Endodermal cell (in vitro differentiated cells): ENCODE measurements at regions not wholly inside any gene's neighbourhood (a gene's known extent, or its start where the extent isn't known, plus 50 kb on each side); places are given as distances from the start of the nearest gene placed in this dataset.

Source experiments
- DNase-seq: peaks from one replicate; pipeline ENCODE4 v3.0.0-alpha.2; 2017
- H3K27ac ChIP-seq: 2 replicates; pipeline ENCODE4 v1.5.1; 2013; ENCODE audit warnings: mild to moderate bottlenecking, low read depth, low read length, moderate library complexity
- H3K27me3 ChIP-seq: 2 replicates; pipeline ENCODE4 v1.6.1; 2013; ENCODE audit warnings: mild to moderate bottlenecking, low read length, moderate library complexity; ENCODE audit not compliant: insufficient read depth, control insufficient read depth, poor library complexity, severe bottlenecking
- H3K36me3 ChIP-seq: 2 replicates; pipeline ENCODE4 v1.7.0; 2013; ENCODE audit warnings: mild to moderate bottlenecking, low read length, moderate library complexity; ENCODE audit not compliant: control insufficient read depth, insufficient read depth
- H3K4me1 ChIP-seq: one replicate; pipeline ENCODE4 v1.7.0; 2013; ENCODE audit warnings: low read length; ENCODE audit not compliant: control insufficient read depth, insufficient read depth
- H3K4me3 ChIP-seq: 2 replicates; pipeline ENCODE4 v1.5.1; 2013; ENCODE audit warnings: mild to moderate bottlenecking, low read length, moderate library complexity
- H3K9ac ChIP-seq: 2 replicates; pipeline ENCODE4 v1.6.1; 2013; ENCODE audit warnings: mild to moderate bottlenecking, low read length, moderate library complexity; ENCODE audit not compliant: poor library complexity, severe bottlenecking; ENCODE audit errors: extremely low read depth
- H3K9me3 ChIP-seq: 2 replicates; pipeline ENCODE4 v1.6.1; 2013; ENCODE audit warnings: mild to moderate bottlenecking, low read length, moderate library complexity; ENCODE audit not compliant: control insufficient read depth
- H3K27ac Mint-ChIP-seq: 2 replicates; pipeline ENCODE4 v1.8.0; 2020; ENCODE audit warnings: mixed read lengths
- H3K27me3 Mint-ChIP-seq: 2 replicates; pipeline ENCODE4 v1.8.0; 2021; ENCODE audit warnings: mild to moderate bottlenecking, mixed read lengths; ENCODE audit not compliant: insufficient read depth
- H3K36me3 Mint-ChIP-seq: 2 replicates; pipeline ENCODE4 v1.8.0; 2020; ENCODE audit warnings: low read depth, mixed read lengths
- H3K4me1 Mint-ChIP-seq: 2 replicates; pipeline ENCODE4 v1.8.0; 2020; ENCODE audit warnings: mixed read lengths
- H3K4me3 Mint-ChIP-seq: 2 replicates; pipeline ENCODE4 v1.8.0; 2020; ENCODE audit warnings: mild to moderate bottlenecking, moderate library complexity, mixed read lengths
- H3K9me3 Mint-ChIP-seq: 2 replicates; pipeline ENCODE4 v1.8.0; 2020; ENCODE audit warnings: mild to moderate bottlenecking, mixed read lengths
- WGBS, 2 experiments: methylation state at CpG; one replicate each; pipeline versions ENCODE4 v1.1.5 to v1.1.7; 2013; ENCODE audit warnings: missing lambda C conversion rate in 2 of 2, mixed read lengths in 1 of 2; ENCODE audit not compliant: insufficient coverage in 1 of 2, insufficient read length in 1 of 2; 5-methylcytosine and 5-hydroxymethylcytosine counted together
- TF ChIP-seq, protein P1 (sequence below): fragments of 200-600 bp; sonication (generic); conservative IDR thresholded peaks from 2 replicates; pipeline ENCODE4 v1.5.0; 2021; ENCODE audit warnings: antibody characterized with exemption, mild to moderate bottlenecking

DNA sequence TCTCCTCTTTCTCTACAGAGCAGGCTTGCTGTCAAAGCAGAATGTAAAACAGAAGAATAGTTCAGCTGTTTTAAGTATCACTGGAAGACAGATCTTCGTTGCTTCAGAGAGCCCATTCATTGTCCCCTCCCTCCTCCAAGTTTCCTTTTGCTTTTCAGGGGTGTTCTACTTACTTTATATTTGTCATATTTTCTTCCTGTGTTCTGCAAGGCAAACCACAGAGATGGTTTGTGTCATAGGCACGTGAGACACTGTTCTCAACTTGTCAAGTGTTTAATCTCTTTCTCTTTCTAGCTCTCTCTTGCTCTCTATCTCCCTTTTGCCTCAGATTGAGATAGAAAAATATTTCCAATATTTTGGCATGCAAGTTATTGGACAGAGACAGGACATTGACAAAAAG lies 228.9 kb upstream of the DEFB112 start:
- no peaks in the 10 kb centered on the region for H3K9me3 Mint-ChIP-seq
- peaks cover 16% of the 10 kb centered on the region for H3K4me1 Mint-ChIP-seq
- H3K27ac Mint-ChIP-seq, result no peak overlapping the region
- Histone ChIP-seq H3K27me3 (no peaks in the 10 kb centered on the region), H3K4me1 (no peaks in the 10 kb centered on the region), H3K9me3 (no peaks in the 10 kb centered on the region), H3K9ac (no peak overlapping the region), H3K27ac (no peak overlapping the region), H3K36me3 (no peaks in the 10 kb centered on the region), H3K4me3 (no peak overlapping the region)
- no peaks in the 10 kb centered on the region for H3K36me3 Mint-ChIP-seq
- no peak for DNase-seq
- 57 to 65% methylated on average over 2 of the region's 2 CpGs for WGBS, 2 experiments
- TF ChIP-seq, protein P1, sequence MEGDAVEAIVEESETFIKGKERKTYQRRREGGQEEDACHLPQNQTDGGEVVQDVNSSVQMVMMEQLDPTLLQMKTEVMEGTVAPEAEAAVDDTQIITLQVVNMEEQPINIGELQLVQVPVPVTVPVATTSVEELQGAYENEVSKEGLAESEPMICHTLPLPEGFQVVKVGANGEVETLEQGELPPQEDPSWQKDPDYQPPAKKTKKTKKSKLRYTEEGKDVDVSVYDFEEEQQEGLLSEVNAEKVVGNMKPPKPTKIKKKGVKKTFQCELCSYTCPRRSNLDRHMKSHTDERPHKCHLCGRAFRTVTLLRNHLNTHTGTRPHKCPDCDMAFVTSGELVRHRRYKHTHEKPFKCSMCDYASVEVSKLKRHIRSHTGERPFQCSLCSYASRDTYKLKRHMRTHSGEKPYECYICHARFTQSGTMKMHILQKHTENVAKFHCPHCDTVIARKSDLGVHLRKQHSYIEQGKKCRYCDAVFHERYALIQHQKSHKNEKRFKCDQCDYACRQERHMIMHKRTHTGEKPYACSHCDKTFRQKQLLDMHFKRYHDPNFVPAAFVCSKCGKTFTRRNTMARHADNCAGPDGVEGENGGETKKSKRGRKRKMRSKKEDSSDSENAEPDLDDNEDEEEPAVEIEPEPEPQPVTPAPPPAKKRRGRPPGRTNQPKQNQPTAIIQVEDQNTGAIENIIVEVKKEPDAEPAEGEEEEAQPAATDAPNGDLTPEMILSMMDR, result no peak
- no peaks in the 10 kb centered on the region for H3K27me3 Mint-ChIP-seq
- no peak overlapping the region for H3K4me3 Mint-ChIP-seq

DNA sequence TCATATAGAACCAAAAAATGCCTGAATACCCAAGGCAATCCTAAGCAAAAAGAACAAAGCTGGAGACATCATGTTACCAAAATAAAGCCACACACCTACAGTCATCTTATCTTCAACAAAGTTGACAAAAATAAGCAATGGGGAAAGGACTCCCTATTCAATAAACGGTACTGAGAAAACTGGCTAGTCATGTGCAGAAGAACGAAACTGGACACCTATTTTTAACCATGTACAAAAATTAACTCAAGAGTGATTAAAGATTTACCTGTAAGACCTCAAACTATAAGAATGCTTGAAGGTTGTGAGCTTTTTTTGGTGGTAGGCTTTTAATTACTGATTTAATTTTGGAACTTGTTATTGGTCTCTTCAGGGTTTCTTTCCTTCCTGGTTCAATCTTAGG lies 236.0 kb upstream of the DEFB112 start:
- no peak overlapping the region for H3K4me3 ChIP-seq
- no peak overlapping the region for H3K9ac ChIP-seq
- no peak for DNase-seq
- no peaks in the 10 kb centered on the region for H3K36me3 ChIP-seq
- Mint-ChIP-seq H3K36me3 (no peaks in the 10 kb centered on the region), H3K27me3 (no peaks in the 10 kb centered on the region), H3K9me3 (no peaks in the 10 kb centered on the region), H3K4me3 (no peak overlapping the region), H3K27ac (no peak overlapping the region), H3K4me1 (peaks cover 18% of the 10 kb centered on the region)
- TF ChIP-seq, protein P1, result no peak
- H3K27ac ChIP-seq, result no peak overlapping the region
- 84 to 90% methylated on average over 2 of the region's 2 CpGs for WGBS, 2 experiments
- H3K27me3 ChIP-seq, result no peaks in the 10 kb centered on the region
- no peaks in the 10 kb centered on the region for H3K9me3 ChIP-seq
- no peaks in the 10 kb centered on the region for H3K4me1 ChIP-seq

DNA sequence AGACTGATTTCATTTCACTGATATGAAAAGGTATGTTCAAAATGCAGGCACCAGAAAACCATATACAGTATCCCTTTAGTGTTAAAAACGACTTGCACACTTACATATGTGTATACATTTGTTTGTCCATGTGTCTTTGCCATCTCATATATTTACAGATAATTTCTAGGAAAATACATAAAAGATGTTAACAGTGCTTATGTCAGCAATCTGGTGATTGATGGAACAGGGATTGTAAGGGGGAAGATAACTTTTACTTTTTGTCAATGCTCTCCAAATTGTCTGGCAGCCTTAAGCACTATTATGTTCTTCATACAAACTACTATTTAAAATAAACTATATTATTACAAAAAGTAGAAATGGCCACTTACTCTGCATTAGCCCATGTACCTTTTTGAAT lies 238.5 kb upstream of the DEFB112 start:
- Histone ChIP-seq H3K27me3 (no peaks in the 10 kb centered on the region), H3K36me3 (no peaks in the 10 kb centered on the region), H3K27ac (no peak overlapping the region), H3K9ac (no peak overlapping the region), H3K9me3 (no peaks in the 10 kb centered on the region), H3K4me3 (no peak overlapping the region), H3K4me1 (no peaks in the 10 kb centered on the region)
- no CpG with 5 or more reads among the region's 1 CpG for WGBS, 2 experiments
- Mint-ChIP-seq H3K9me3 (no peaks in the 10 kb centered on the region), H3K27me3 (no peaks in the 10 kb centered on the region), H3K4me3 (no peak overlapping the region), H3K4me1 (peaks cover 18% of the 10 kb centered on the region), H3K36me3 (no peaks in the 10 kb centered on the region), H3K27ac (no peak overlapping the region)
- TF ChIP-seq, protein P1, result no peak
- DNase-seq, result no peak
